ENCODE measurements at regions not wholly inside any gene's neighbourhood (a gene's known extent, or its start where the extent isn't known, plus 50 kb on each side); places are given as distances from the start of the nearest gene placed in this dataset.

- Histone ChIP-seq H3K9me3 (no peaks in the 10 kb centered on the region), H3K27ac (no peak overlapping the region), H3K36me3 (no peaks in the 10 kb centered on the region), H3K4me1 (no peaks in the 10 kb centered on the region), H3K27me3 (no peaks in the 10 kb centered on the region), H3K4me3 (no peak overlapping the region)
- TF ChIP-seq CTCF (IDR thresholded peaks at IDR 0.05) (no peak), EP300 (IDR thresholded peaks at IDR 0.05) (no peak)
- no peak for DNase-seq
- intact Hi-C loops (cut with DNase I) = no loop called here
- WGBS, 2 donors = 76 to 80% methylated on average over 19 of the region's 19 CpGs
Measured at GRCh38 chr10:2908851-2909630, 158.3 kb upstream of the PFKP start.

GRCh38 chr10:2906974-2907373 is 160.4 kb upstream of the PFKP start:
- WGBS, 2 donors = 90 to 91% methylated on average over 2 of the region's 2 CpGs
- intact Hi-C loops (cut with DNase I) = no loop called here
- Histone ChIP-seq H3K4me3 (no peak overlapping the region), H3K27me3 (no peaks in the 10 kb centered on the region), H3K9me3 (no peaks in the 10 kb centered on the region), H3K4me1 (no peaks in the 10 kb centered on the region), H3K36me3 (no peaks in the 10 kb centered on the region), H3K27ac (no peak overlapping the region)
- no peak for TF ChIP-seq CTCF (IDR thresholded peaks at IDR 0.05)
- TF ChIP-seq EP300 (IDR thresholded peaks at IDR 0.05) = no peak
- TF ChIP-seq POLR2A (IDR thresholded peaks at IDR 0.05) = no peak
- TF ChIP-seq POLR2AphosphoS5 (IDR thresholded peaks at IDR 0.05) = no peak
- DNase-seq = no peak

GRCh38 chr10:2905851-2906250 is 161.5 kb upstream of the PFKP start:
- no peaks in the 10 kb centered on the region for H3K36me3 ChIP-seq
- H3K4me3 ChIP-seq = no peak overlapping the region
- intact Hi-C loops (cut with DNase I) = no loop called here
- DNase-seq = no peak
- 81 to 85% methylated on average over 9 of the region's 9 CpGs for WGBS, 2 donors
- no peaks in the 10 kb centered on the region for H3K27me3 ChIP-seq
- TF ChIP-seq POLR2A (IDR thresholded peaks at IDR 0.05) (no peak), EP300 (IDR thresholded peaks at IDR 0.05) (no peak), CTCF (IDR thresholded peaks at IDR 0.05) (no peak)
- H3K4me1 ChIP-seq = no peaks in the 10 kb centered on the region
- no peak overlapping the region for H3K27ac ChIP-seq
- no peaks in the 10 kb centered on the region for H3K9me3 ChIP-seq

- WGBS, 2 donors = 83 to 85% methylated on average over 6 of the region's 6 CpGs
- Histone ChIP-seq H3K4me3 (no peak overlapping the region), H3K36me3 (no peaks in the 10 kb centered on the region), H3K9me3 (no peaks in the 10 kb centered on the region), H3K27me3 (no peaks in the 10 kb centered on the region), H3K27ac (no peak overlapping the region), H3K4me1 (no peaks in the 10 kb centered on the region)
- intact Hi-C loops (cut with DNase I) = no loop called here
- DNase-seq = no peak
- TF ChIP-seq CTCF (IDR thresholded peaks at IDR 0.05) (no peak), EP300 (IDR thresholded peaks at IDR 0.05) (no peak), POLR2A (IDR thresholded peaks at IDR 0.05) (no peak), POLR2AphosphoS5 (IDR thresholded peaks at IDR 0.05) (no peak)
Measured at GRCh38 chr10:2900530-2900929, 166.8 kb upstream of the PFKP start.

Data from sigmoid colon (tissue), 6 donors.